GM12873 (cell line): ENCODE measurements at regions not wholly inside any gene's neighbourhood (a gene's known extent, or its start where the extent isn't known, plus 50 kb on each side); places are given as distances from the start of the nearest gene placed in this dataset.

Experiments
- CTCF ChIP-seq: IDR thresholded peaks from 2 replicates; pipeline ENCODE4 v1.5.1; 2012; ENCODE audit warnings: low read depth, mild to moderate bottlenecking, moderate library complexity, low read length, control low read depth; ENCODE audit not compliant: insufficient read depth; ENCODE audit errors: missing control alignments

GRCh38 chr20:11776687-11777086 lies 141.0 kb upstream of the BTBD3 start:
- no peak for TF ChIP-seq CTCF

DNA sequence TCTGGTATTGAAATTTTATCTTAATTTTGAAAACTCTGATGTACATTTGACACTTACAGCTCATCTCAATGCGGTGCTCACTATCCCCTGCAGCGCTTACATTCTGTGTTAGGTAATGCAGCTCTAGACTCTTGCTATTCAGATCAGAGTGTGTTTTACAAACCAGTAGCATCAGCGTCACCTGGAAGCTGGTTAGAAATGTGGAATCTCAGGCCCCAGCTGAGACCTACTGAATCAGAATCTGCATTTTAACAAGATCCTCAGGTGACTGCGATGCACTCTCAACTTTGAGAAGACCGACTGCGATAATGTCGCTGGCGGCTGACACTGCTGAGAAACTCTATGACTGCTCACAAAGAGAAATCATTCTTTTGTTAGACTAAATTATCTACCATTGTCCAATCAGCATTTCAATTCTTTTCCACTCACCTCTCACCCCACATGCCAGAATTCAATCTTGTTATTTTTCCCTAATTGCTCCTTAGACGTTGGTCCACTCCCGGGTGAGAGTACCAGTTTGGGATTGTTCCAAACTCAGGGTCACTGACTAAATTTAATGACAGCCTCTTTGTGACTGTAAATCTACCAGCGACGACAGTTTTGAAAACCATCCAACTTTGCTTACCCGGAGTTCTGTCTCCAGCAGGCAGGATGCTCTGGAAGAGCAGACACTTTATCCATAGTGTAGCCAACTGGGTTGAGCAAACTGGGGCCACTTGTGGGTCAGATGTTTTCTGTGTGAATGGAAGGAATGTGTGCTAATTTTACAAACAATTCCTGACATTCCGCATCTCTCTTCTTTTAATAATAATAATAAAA lies 140.1 kb upstream of the BTBD3 start:
- TF ChIP-seq CTCF = no peak

DNA sequence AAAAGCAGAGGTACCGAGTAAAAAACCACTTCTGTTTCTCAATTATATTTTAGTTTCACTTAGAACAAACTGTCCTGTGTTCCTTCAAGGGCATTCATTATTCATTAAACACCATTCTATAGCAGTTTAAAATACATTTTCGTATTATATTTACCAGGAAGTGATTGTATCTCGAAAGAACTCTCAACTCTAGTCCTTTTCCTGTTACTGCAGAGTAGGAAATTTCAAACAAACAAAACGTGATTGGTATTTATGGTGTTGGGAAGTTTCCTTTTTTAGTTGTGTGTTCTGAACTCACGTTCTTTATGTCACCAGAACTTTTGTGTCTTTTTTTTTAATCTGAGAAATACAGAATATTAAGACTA lies 139.5 kb upstream of the BTBD3 start:
- TF ChIP-seq CTCF = no peak

GRCh38 chr20:11780765-11781369 lies 136.8 kb upstream of the BTBD3 start:
- no peak for TF ChIP-seq CTCF

- TF ChIP-seq CTCF = no peak
Measured at GRCh38 chr20:11783102-11783850, 134.4 kb upstream of the BTBD3 start.

- no peak for TF ChIP-seq CTCF
Measured at GRCh38 chr20:11785885-11786507, 131.7 kb upstream of the BTBD3 start.

DNA sequence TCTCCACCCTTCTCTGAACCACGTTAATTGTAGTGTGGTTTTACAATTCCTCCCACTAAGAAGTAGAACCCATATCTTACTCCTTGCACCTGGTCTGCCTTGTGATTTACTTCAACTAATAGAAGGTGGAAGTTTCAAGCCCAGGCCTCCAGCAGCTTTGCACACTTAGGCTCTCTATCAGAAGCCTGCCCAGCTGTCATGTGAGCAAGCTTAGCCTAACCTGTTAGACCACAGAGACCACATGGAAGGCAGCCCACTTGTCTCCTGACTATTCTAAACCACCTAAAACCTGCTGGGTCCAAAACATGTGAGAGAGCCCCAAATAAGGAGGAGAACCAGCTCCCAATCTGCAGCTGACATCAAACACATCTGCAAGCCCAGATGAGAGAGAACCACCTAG lies 127.6 kb upstream of the BTBD3 start:
- TF ChIP-seq CTCF = no peak
